GM19397 (cell line): ENCODE measurements at regions not wholly inside any gene's neighbourhood (a gene's known extent, or its start where the extent isn't known, plus 50 kb on each side); places are given as distances from the start of the nearest gene placed in this dataset.

ENCODE experiments used
- ATAC-seq: cut with Tn5 transposase; IDR thresholded peaks from one replicate; pipeline ENCODE4 v1.9.1; 2021; ENCODE audit warnings: mild to moderate bottlenecking, moderate library complexity; ENCODE audit not compliant: unreplicated experiment

DNA sequence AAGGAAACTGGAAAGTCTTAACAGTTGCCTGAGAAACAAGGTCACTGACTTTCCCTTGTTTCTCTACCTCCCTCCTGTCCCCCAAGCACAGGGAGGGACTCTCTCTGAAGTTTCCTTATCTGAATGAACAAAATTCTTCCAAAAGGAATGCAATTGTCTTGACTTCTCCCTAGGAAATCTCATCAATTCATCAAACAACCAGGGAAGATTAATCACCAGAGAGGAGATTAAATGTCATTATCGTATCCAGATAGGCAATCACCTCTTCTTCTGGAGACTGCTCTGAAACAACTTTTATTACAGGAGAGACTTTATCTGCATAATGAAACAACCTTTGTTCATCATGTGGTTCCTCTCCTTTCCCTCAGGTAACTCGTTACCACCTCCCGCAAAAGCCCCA lies 431.4 kb downstream of the SLC16A7 start:
- no peak for ATAC-seq

DNA sequence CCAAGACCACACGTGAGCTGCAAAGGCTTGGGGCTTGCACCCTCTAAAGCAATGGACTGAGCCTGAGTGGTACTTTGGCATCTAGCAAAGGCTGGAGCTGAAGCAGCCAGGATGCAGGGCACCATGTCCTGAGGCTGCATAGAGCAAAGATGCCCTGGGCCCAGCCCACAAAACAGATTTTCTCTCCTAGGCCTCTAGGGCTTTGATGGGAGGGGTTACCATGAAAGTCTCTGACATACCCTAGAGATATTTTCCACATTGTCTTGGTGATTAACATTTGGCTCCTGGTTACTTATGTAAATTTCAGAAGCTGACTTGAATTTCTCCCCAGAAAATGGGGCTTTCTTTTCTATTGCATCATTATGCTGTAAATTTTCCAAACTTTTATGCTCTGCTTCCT lies 438.3 kb downstream of the SLC16A7 start:
- ATAC-seq: no peak

DNA sequence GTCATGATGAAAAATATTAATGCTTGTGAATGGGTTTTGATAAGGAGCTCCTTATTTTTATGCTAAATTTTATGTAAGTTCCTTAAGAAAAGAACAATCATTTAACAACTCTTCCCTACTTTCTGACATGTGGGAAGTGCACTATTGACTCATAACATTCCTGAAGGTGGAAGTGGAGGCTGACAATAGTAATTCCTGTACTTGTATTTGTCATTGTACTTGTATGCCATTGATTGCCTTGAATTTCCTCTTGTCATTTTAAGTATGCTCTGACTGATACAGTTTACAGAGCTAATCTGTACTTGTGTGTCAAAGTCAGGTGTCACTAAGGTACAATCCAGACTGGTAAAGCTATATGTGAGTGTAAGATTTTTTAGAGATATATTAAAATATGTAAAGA lies 440.0 kb downstream of the SLC16A7 start:
- ATAC-seq: no peak

DNA sequence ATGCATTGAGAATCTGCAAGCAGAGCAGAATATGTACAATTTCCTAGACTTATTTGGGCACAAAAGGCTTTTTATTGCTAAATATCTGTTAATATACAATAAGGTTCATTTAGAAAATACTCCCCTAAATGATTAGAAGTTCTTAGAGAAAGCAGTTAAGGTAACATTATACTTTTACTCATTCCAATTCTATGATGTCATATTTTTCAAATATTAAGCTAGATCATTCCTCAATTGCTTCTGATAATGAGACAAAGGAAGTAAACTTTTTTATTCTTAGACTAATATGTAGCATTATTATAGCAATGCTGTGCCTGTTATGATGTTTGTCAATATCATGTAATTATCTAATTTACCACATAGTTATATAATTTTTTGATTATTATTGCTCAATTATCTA lies 447.0 kb downstream of the SLC16A7 start:
- no peak for ATAC-seq

DNA sequence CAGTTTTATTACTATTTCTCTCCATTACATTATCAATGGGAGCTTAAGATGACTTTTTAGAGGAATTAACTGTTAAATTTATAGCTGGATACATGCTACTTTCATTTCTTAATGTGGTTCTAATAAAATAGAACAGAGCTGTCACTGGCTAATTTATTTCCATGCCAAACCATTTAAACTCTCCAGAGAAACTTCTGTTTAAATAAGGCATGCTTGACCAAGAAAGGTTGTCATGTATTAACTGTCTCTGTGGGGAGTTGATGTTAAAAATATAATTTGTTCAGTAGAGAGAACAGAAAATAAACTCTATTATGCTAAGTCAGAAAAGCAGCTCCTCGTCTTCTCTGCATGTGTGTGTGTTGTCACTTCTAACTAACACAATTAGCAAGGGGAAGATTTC lies 447.4 kb downstream of the SLC16A7 start:
- ATAC-seq: no peak

DNA sequence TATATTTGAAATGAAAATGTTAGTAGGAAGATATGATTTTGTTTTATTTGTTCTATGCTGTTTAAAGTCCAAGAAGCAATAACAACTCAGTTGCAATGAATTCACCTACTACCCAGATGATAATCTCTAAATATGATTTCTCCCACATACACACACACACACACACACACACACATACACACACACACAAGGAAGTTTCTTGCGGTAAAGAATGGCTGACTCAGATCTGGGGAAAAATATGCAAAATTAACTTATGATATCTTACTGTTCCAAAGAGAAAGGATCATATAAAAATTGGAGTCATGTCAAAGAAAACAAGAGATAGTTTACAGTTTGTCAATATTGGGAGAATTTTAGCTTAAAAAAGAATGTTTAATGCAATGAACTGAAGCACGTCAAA lies 456.7 kb downstream of the SLC16A7 start:
- no peak for ATAC-seq

DNA sequence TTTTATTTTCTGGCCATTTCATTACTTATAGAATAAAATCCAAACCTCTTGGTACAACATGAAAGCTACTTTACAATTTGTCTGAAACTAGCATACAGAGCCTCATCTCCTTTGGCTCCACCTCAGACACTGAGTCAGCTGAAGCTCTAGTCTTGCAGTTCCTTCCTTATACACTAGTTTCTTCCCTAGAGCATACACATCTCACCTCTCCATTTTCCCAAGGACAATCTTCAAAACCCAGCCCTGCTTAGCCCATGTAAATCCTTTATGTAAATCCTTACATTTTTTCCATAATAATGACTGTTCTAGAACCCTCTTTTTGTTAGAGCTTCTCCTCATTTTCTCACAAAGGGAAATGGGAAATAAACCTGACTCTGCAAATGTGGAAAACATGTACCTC lies 463.4 kb downstream of the SLC16A7 start:
- ATAC-seq: no peak

DNA sequence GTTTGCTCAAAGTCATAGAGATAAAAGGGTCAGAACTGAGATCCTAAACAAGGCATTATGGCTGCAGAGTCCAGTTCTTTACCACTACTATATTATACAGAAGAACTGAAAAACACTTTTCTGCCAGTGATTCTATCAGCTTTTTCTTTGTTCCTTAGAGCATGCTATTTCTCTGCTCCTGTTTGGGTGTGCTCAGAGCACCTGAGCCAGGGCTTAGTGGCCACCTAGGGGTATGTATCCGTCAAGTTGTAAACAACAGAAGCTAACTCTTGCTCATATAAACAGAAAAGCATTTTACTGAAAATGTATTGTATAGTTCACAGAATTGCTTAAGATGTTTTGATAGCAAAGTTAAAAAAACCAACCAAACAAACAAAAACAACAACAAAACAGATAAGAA lies 470.8 kb downstream of the SLC16A7 start:
- ATAC-seq: no peak

DNA sequence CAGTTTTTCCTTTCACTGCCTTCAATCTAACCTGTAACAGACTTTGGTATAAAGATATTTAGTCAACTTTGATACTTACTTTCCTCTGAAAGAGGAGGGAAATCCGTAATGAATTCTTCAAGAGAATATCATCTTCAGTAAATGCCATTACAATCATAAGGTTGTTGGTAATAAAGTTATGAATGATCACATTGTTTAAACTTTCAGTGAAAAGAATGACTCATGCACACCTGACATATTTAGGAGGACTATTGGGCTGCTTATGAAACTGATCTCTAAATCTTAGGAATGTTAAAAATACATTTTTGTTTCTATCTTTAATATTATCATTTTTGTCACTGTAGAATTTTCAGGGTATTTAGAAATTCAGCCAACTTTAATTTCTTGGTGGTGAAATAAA lies 474.7 kb downstream of the SLC16A7 start:
- no peak for ATAC-seq

DNA sequence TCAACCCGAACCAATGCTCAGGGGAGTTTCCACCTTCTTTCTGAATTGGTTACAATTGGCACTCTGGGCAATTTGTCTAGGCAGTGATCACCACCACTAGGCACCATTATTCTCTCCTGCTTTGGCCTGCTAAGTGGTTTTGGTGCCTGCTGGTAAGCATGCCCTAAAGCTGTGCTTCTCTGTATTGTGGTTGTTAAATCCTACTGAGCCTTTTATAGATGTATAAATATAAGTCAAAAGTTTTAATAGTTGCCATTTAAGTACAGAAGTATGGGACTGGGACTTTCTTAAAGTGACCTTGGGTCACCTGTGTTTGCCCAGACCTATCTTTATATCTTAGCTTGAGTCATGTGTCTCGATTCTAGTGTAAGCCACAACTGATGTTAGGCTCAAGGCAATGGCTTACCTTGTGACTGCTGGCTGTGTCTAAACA lies 475.9 kb downstream of the SLC16A7 start:
- ATAC-seq: no peak

DNA sequence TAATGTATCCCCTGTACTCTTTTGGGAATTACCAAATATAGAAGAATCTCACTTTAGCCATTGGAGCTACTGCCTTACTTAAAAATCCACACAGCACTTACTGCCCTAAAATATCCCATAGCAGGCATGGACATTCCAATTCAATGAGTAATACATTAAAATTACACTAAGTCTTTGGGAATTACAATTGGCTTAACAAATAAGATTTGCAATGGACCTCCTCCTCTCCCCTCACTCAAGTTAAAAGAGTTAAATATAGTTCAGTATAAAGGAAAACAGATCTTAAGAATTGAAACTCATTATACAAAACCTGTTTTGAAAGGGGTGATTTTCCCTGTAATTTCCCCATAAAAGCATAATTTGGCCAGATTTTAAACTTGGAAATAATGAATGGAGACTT lies 477.1 kb downstream of the SLC16A7 start:
- no peak for ATAC-seq

DNA sequence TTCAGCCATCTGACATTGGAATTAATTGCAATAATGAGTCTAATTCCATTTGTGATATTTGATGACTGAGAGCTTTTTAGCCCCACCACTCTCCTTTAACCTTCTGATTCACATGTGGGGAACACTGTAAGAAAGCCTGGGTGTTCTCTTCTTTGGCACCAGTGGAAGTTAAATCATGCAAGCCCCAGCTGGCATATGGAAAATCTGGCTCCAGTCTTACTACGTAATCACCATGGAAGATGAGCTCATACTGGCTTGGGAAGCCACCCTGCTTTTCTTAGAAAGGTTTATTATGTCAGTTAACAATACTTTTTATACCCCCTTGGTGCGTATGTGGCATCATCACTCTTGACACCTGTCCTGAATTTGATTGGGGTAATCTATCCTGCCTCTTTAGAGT lies 479.3 kb downstream of the SLC16A7 start:
- no peak for ATAC-seq

DNA sequence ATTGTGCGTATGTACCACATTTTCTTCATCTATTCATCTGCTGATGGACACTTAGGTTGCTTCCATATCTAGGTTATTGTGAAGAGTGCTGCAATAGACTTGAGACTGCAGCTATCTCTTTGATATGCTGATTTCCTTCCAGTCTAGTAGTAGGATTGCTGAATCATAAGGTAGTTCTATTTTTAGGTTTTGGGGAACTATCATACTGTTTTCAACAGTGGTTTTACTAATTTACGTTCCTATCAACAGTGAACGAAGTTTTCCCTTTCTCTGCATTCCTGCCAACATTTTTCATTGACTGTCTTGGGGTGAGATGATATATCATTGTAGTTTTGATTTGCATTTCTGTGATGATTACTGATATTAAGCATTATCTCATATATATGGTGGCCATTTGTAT lies 482.2 kb downstream of the SLC16A7 start:
- no peak for ATAC-seq

DNA sequence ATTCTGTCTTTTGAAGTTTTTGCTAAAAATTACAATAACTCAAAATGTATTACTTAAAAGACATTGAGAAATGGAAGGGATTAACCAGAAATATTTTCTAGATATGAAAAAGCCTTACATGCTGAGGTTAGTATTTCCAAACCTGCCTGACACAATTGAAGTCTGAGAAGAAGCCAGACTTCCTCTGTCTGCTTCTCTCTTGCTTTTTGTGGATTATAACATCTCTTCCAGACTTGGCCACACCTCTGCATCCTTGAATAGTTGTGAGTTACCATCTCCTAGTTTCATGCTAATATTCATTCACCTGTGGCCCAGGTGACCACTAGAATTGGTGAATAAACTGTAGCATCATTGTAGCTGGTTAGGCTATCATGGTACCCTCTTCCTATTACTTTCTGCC lies 497.6 kb downstream of the SLC16A7 start:
- no peak for ATAC-seq

DNA sequence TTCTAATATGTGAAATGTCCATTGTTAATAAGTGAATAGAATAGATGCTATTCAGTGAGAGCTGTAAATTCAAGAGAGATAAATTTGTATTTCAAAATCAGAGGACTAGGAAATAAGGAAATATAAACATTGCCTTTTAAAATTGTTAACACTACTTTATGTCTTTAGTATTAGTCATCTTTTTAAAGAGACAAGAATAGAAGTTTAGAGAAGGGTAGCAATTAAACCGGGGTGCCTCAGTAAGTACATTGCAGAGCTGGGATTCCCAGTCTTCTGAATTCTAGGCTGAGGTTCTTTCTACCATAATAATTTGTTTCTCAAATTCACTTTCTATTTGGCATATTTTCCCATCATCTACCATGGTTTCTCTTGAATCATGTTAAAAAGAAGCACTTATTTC lies 498.6 kb downstream of the SLC16A7 start:
- ATAC-seq: no peak

DNA sequence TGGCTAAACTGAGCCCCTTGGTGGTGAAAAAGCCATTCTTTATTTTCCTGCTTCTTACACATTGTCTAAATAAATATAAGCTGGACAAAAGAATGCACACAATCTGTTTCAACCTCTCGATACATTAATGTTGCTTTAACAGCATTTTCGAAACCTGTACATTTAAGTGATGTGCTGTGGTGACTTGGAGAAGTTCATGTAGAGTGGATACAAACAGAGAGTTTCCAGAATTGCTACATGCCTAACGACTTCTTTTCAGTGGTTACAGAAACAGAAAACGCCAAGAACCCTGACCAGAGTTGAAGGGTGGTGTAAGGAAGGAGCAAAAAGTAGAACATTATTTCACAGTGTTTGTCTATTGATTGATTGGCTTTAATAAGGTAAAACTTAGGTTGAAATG lies 500.9 kb downstream of the SLC16A7 start:
- ATAC-seq: no peak

DNA sequence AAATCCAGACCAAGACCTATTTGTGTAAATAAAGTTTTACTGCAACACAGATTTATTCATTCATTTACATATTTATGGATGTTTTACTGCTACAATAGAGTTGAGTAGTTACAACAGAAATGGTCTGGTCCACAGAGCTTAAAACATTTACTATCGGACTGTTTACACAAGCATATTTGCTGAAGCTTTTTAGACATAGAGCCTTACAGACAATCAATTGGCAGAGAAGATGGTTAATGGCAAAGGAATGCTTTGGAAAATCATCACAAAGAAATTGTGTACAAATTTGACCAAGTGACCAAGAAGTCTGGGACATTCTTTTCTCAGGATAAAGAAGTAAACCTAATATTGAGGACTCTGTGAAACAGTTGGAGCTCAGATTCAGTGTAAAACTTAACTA lies 504.3 kb downstream of the SLC16A7 start:
- no peak for ATAC-seq

DNA sequence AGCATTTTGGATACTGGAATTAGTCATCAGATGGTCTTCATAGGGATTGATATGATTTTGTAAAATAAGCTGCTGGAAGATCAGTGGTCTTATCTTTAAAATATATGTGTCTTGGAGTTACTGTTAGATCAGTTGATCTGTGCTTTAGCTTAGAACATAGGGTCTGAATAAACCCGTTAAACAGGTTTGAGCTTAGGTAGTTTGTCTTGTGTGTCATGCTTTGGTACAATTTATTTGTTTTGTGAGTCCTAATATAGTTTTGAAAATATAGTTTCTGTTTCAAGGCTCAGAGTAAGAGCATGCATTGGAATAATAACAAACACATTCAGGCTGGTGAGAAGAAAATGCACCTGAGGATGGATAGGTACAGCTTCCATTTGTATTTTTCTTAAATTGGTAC lies 505.0 kb downstream of the SLC16A7 start:
- ATAC-seq: no peak

DNA sequence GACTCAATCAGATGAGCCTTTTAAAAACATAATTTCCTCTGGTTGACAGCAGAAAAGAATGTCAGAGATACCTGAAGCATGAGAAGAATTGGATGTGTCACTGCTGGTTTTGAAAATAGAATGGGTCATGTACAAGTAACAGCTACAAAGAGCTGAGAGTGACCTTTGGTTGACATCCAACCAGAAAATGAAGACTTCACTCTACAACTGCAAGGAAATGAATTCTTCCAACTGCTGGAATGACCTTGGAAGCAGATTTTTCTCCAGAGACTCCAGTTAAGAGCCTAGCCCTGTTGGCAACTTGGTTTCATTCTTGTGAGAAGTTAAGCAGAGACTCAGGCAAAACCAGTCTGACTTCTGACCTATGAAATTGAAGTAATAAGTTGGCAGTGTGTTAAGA lies 505.9 kb downstream of the SLC16A7 start:
- ATAC-seq: no peak

DNA sequence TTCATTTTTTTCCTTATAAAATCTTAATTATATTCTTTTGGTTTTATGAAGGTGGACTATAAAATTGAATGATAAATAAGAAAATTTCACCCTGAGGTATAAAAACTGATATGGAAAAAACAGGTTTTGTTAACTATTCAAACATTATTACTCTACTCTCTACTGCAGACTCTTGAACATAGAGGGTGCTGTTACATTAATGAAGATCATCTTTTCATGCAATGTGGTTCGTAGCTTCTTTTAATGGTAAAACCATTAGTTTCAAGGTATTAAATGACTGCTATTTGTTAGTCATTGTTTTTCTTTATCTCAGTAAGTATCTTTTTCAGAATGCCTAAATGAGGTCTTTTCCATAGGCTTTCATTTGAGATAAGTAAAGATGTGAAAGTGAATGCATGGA lies 510.4 kb downstream of the SLC16A7 start:
- no peak for ATAC-seq

DNA sequence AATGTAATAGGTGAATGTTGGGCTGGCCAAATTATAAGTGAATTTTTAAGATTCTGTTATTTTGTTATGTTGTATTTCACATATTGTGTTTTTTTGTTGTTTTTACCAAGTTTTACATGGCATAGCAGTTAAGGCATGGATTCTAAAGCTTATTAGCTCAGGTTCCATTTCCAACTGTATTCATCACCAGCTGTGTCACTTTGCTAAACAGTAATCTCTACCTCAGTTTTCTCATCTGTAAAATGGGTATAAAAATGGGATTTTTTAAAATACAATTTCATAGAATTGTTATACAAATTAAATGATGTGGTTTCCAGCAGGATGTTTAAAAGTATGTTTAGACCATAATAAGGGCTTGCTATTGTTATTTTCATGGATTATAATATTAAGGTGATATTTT lies 512.2 kb downstream of the SLC16A7 start:
- no peak for ATAC-seq

DNA sequence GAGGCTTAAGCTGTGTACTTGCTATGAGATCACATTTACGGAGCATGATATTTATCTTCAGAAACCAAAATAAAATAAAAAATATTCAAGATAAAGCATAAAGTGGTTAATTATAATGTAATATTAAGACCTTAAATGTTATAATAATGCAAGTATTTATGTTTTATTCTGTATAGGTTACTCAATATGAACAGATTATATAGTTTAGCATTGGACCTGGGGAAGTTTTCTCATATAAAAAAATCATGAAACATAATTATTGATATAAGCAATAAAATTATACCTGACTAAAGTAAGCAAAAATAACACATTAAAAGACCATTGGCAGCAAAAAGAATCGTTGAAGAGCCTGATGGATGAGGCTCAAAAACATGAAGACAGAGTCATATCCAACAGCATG lies 516.2 kb downstream of the SLC16A7 start:
- ATAC-seq: no peak

DNA sequence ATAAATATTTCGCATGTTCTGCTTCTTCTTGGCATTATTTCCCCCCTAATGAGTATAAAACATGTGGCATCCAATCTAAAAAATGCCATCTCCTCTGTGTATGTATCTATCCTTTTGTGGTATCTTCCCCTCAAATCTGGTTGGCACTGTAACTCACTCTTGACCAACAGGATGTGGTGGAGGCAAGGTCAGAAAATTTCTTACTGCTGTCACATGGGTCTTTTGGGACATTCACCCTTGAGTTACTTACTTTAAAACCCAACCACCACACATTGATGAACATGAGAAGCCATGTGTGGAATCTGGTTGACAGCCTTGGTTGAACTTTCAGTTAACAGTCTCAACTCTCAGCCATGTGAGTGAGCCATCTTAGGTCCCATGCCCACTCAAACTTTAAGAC lies 516.9 kb downstream of the SLC16A7 start:
- ATAC-seq: no peak

DNA sequence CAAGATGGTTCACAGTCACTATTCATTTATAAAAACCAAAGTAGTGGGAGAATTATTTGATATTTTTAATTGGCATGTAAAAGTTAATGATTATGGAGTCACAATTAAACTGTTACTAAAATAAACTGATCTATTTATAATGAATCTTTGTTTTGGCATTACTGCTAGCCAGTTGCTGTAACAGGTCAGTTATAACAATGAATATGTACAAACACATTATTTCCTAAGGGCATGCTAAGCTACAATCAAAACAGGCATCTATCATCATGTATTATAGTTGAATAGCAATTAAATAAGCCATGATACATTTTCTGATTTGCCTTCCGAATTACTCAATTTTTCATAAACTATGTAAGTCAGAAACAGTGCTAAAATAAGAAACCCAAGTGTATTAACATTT lies 518.3 kb downstream of the SLC16A7 start:
- no peak for ATAC-seq
